H9 (cell line): ENCODE measurements at regions not wholly inside any gene's neighbourhood (a gene's known extent, or its start where the extent isn't known, plus 50 kb on each side); places are given as distances from the start of the nearest gene placed in this dataset.

ENCODE experiments used
- DNase-seq: peaks from one replicate; pipeline ENCODE4 v3.0.0-alpha.2; 2017
- H2AFZ ChIP-seq: one replicate; pipeline ENCODE4 v1.6.1; 2013; ENCODE audit warnings: mild to moderate bottlenecking, low read length, control low read depth, moderate library complexity
- H2AK5ac ChIP-seq: 2 replicates; pipeline ENCODE4 v1.6.1; 2013; ENCODE audit warnings: low read length, control low read depth, mixed read lengths; ENCODE audit not compliant: insufficient read length
- H2BK120ac ChIP-seq: one replicate; pipeline ENCODE4 v1.6.1; 2013; ENCODE audit warnings: low read depth, mild to moderate bottlenecking, low read length, control low read depth, inconsistent platforms; ENCODE audit not compliant: poor library complexity, severe bottlenecking
- H2BK12ac ChIP-seq: 2 replicates; pipeline ENCODE4 v1.6.1; 2013; ENCODE audit warnings: low read length, control low read depth, mixed read lengths, low read depth; ENCODE audit not compliant: insufficient read length
- H2BK15ac ChIP-seq: 2 replicates; pipeline ENCODE4 v1.6.1; 2013; ENCODE audit warnings: low read depth, low read length, control low read depth
- H2BK20ac ChIP-seq: one replicate; pipeline ENCODE4 v1.6.1; 2013; ENCODE audit warnings: low read depth, mild to moderate bottlenecking, low read length, control low read depth, inconsistent platforms; ENCODE audit not compliant: poor library complexity, severe bottlenecking
- H2BK5ac ChIP-seq: 2 replicates; pipeline ENCODE4 v1.6.1; 2013; ENCODE audit warnings: low read length, control low read depth, mixed read lengths; ENCODE audit not compliant: insufficient read length
- H3K14ac ChIP-seq: 2 replicates; pipeline ENCODE4 v1.6.1; 2013; ENCODE audit warnings: low read length, control low read depth; ENCODE audit not compliant: insufficient read depth
- H3K18ac ChIP-seq: 2 replicates; pipeline ENCODE4 v1.6.1; 2013; ENCODE audit warnings: low read depth, mild to moderate bottlenecking, mixed read lengths, low read length, control low read depth; ENCODE audit not compliant: insufficient read length
- H3K23ac ChIP-seq: 2 replicates; pipeline ENCODE4 v1.6.1; 2013; ENCODE audit warnings: low read length, control low read depth, mixed read lengths, low read depth; ENCODE audit not compliant: insufficient read length
- H3K23me2 ChIP-seq: 2 replicates; pipeline ENCODE4 v1.6.1; 2013; ENCODE audit warnings: low read depth, mild to moderate bottlenecking, mixed read lengths, low read length, control low read depth; ENCODE audit not compliant: insufficient read length, poor library complexity, severe bottlenecking
- H3K27ac ChIP-seq: 2 replicates; pipeline ENCODE4 v1.5.1; 2013; ENCODE audit warnings: low read length, control low read depth, mixed read lengths, low read depth; ENCODE audit not compliant: insufficient read length
- H3K27me3 ChIP-seq: 2 replicates; pipeline ENCODE4 v1.6.1; 2013; ENCODE audit warnings: low read length, control low read depth, inconsistent platforms; ENCODE audit not compliant: insufficient read depth
- H3K4ac ChIP-seq: 2 replicates; pipeline ENCODE4 v1.6.1; 2013; ENCODE audit warnings: low read depth, mild to moderate bottlenecking, control low read depth, inconsistent platforms, low read length, moderate library complexity
- H3K4me1 ChIP-seq: 2 replicates; pipeline ENCODE4 v1.6.1; 2013; ENCODE audit warnings: low read length, control low read depth, inconsistent platforms; ENCODE audit not compliant: insufficient read depth
- H3K4me2 ChIP-seq: 2 replicates; pipeline ENCODE4 v1.6.1; 2013; ENCODE audit warnings: low read length, control low read depth, mixed read lengths; ENCODE audit not compliant: insufficient read length, insufficient read depth
- H3K56ac ChIP-seq: 2 replicates; pipeline ENCODE4 v1.6.1; 2013; ENCODE audit warnings: low read depth, mild to moderate bottlenecking, mixed read lengths, low read length, control low read depth; ENCODE audit not compliant: insufficient read length
- H3K79me1 ChIP-seq: 2 replicates; pipeline ENCODE4 v1.6.1; 2013; ENCODE audit warnings: low read depth, mild to moderate bottlenecking, moderate library complexity, low read length, control low read depth, inconsistent platforms; ENCODE audit not compliant: insufficient read depth, poor library complexity, severe bottlenecking
- H3K79me2 ChIP-seq: 2 replicates; pipeline ENCODE4 v1.6.1; 2013; ENCODE audit warnings: low read length, control low read depth, inconsistent platforms; ENCODE audit not compliant: insufficient read depth
- H3K9ac ChIP-seq: 2 replicates; pipeline ENCODE4 v1.6.1; 2013; ENCODE audit warnings: low read length, control low read depth, mixed read lengths; ENCODE audit not compliant: insufficient read length; ENCODE audit errors: extremely low read depth
- H3K9me3 ChIP-seq: one replicate; pipeline ENCODE4 v1.6.1; 2013; ENCODE audit warnings: low read depth, low read length, inconsistent platforms; ENCODE audit not compliant: control insufficient read depth
- H3T11ph ChIP-seq: one replicate; pipeline ENCODE4 v1.6.1; 2013; ENCODE audit warnings: mild to moderate bottlenecking, low read length, control low read depth, inconsistent platforms
- H4K20me1 ChIP-seq: one replicate; pipeline ENCODE4 v1.6.1; 2013; ENCODE audit not compliant: control insufficient read depth, insufficient read length, insufficient read depth
- H4K5ac ChIP-seq: 2 replicates; pipeline ENCODE4 v1.6.1; 2013; ENCODE audit warnings: low read depth, mild to moderate bottlenecking, mixed read lengths, low read length, control low read depth; ENCODE audit not compliant: insufficient read length
- H4K8ac ChIP-seq: replicated peaks from 2 replicates; pipeline ENCODE4 v1.6.1; 2013; ENCODE audit warnings: low read length, control low read depth, mixed read lengths, low read depth; ENCODE audit not compliant: insufficient read length
- H4K91ac ChIP-seq: 2 replicates; pipeline ENCODE4 v1.6.1; 2013; ENCODE audit warnings: low read depth, mild to moderate bottlenecking, moderate library complexity, mixed read lengths, low read length, control low read depth; ENCODE audit not compliant: insufficient read length
- H3K27ac Mint-ChIP-seq, 3 experiments: 2 replicates in 2 of 3; 3 replicates in 1 of 3; pipeline ENCODE4 v1.8.0; 2020 to 2021; ENCODE audit warnings: mixed read lengths in 3 of 3, mild to moderate bottlenecking in 1 of 3, moderate library complexity in 1 of 3
- H3K27me3 Mint-ChIP-seq: 2 replicates; pipeline ENCODE4 v1.8.0; 2021; ENCODE audit warnings: low read depth, mild to moderate bottlenecking, moderate library complexity, mixed read lengths
- H3K36me3 Mint-ChIP-seq, 3 experiments: 2 replicates in 2 of 3; 3 replicates in 1 of 3; pipeline ENCODE4 v1.8.0; 2020 to 2021; ENCODE audit warnings: low read depth in 3 of 3, mixed read lengths in 3 of 3; ENCODE audit not compliant: insufficient read depth in 1 of 3
- H3K4me1 Mint-ChIP-seq, 2 experiments: 2 replicates each; pipeline ENCODE4 v1.8.0; 2020; ENCODE audit warnings: mixed read lengths in 2 of 2
- H3K4me3 Mint-ChIP-seq, 2 experiments: 2 replicates in 1 of 2; 3 replicates in 1 of 2; pipeline ENCODE4 v1.8.0; 2020 to 2021; ENCODE audit warnings: mild to moderate bottlenecking in 2 of 2, mixed read lengths in 2 of 2, moderate library complexity in 1 of 2
- H3K9me3 Mint-ChIP-seq, 2 experiments: 2 replicates in 1 of 2; 3 replicates in 1 of 2; pipeline ENCODE4 v1.8.0; 2020; ENCODE audit warnings: mild to moderate bottlenecking in 2 of 2, mixed read lengths in 2 of 2, moderate library complexity in 1 of 2
- CTCF ChIP-seq: fragments of 200-600 bp; sonication (generic); conservative IDR thresholded peaks from 3 replicates; pipeline ENCODE4 v1.8.0; 2021; ENCODE audit warnings: antibody characterized with exemption, mild to moderate bottlenecking
- WGBS: extraction: QIAGEN DNeasy Blood & Tissue Kit; methylation state at CpG from one replicate; pipeline ENCODE4 v1.1.7; 2013; ENCODE audit warnings: missing lambda C conversion rate, low lambda C conversion rate, mixed read lengths; ENCODE audit not compliant: insufficient read length; ENCODE audit errors: extremely low coverage; 5-methylcytosine and 5-hydroxymethylcytosine counted together

- H2AFZ ChIP-seq: no peak overlapping the region
- DNase-seq: no peak
- no peak overlapping the region for H2AK5ac ChIP-seq
These were observed 168.7 kb upstream of the NCK2 start for GRCh38 chr2:105576050-105576439.

More at GRCh38 chr2:105576050-105576439, 168.7 kb upstream of the NCK2 start:
- Mint-ChIP-seq H3K27me3 (peaks cover 6% of the 10 kb centered on the region), H3K4me3 (no peak overlapping the region), H3K27ac (peak overlapping the region in 1 of 3 experiments; percentile 85; a peak in 2 of 7 replicates), H3K36me3 (no peaks in the 10 kb centered on the region), H3K9me3 (no peaks in the 10 kb centered on the region), H3K4me1 (peaks cover 14 to 16% of the 10 kb centered on the region in 2 experiments)
- Histone ChIP-seq H2BK120ac (no peak overlapping the region), H3K23me2 (no peaks in the 10 kb centered on the region), H2BK12ac (no peak overlapping the region), H3K9ac (no peak overlapping the region), H3K9me3 (no peaks in the 10 kb centered on the region), H3K4me2 (no peak overlapping the region), H4K5ac (no peak overlapping the region), H3K18ac (no peak overlapping the region), H3K27ac (no peak overlapping the region), H3K79me2 (0 out of 2 replicates have a peak, but pooled peaks cover 2% of the 10 kb centered on the region), H3K56ac (no peak overlapping the region), H3K4me1 (no peaks in the 10 kb centered on the region; the same call in 1 of the 2 replicates), H3T11ph (no peak overlapping the region), H3K4ac (no peak overlapping the region), H4K8ac (no peak overlapping the region), H4K20me1 (no peaks in the 10 kb centered on the region), H4K91ac (no peak overlapping the region), H2BK15ac (no peak overlapping the region), H2BK5ac (no peak overlapping the region), H2BK20ac (no peak overlapping the region), H3K79me1 (no peaks in the 10 kb centered on the region), H3K27me3 (no peaks in the 10 kb centered on the region), H3K14ac (no peak overlapping the region), H3K23ac (no peak overlapping the region)
- no CpG with 5 or more reads among the region's 13 CpGs for WGBS
- no peak for TF ChIP-seq CTCF
